ENCODE measurements at regions not wholly inside any gene's neighbourhood (a gene's known extent, or its start where the extent isn't known, plus 50 kb on each side); places are given as distances from the start of the nearest gene placed in this dataset.

- TF ChIP-seq CTCF (IDR thresholded peaks at IDR 0.05), result no peak
- no peak for TF ChIP-seq POLR2A (IDR thresholded peaks at IDR 0.05)
Observed at GRCh38 chrX:122244080-122244479, 940.0 kb upstream of the GRIA3 start.

Data from ovary (tissue), 3 donors.